MM.1S (cell line): ENCODE measurements at regions not wholly inside any gene's neighbourhood (a gene's known extent, or its start where the extent isn't known, plus 50 kb on each side); places are given as distances from the start of the nearest gene placed in this dataset.

Experiments used
- DNase-seq: peaks from one replicate; pipeline ENCODE4 v3.0.0-alpha.2; 2015
- H2AFZ ChIP-seq: fragments of 300-600 bp; sonication (generic); 2 replicates; pipeline ENCODE4 v1.6.0; 2016; ENCODE audit warnings: antibody characterized with exemption, low read length
- H3F3A ChIP-seq: fragments of 300-600 bp; sonication (generic); 2 replicates; pipeline ENCODE4 v1.6.1; 2016; ENCODE audit warnings: mild to moderate bottlenecking, antibody characterized with exemption, low read length, moderate library complexity, mixed read lengths; ENCODE audit not compliant: insufficient read depth
- H3K27ac ChIP-seq: fragments of 300-600 bp; sonication (generic); 2 replicates; pipeline ENCODE4 v1.5.1; 2016; ENCODE audit warnings: mild to moderate bottlenecking, low read length
- H3K27me3 ChIP-seq: fragments of 300-600 bp; sonication (generic); replicated peaks from 2 replicates; pipeline ENCODE4 v1.6.0; 2016; ENCODE audit warnings: low read length; ENCODE audit not compliant: insufficient read depth
- H3K36me3 ChIP-seq: fragments of 300-600 bp; sonication (generic); replicated peaks from 2 replicates; pipeline ENCODE4 v1.6.1; 2016; ENCODE audit warnings: mild to moderate bottlenecking, low read length, mixed read lengths; ENCODE audit not compliant: insufficient read depth
- H3K4me1 ChIP-seq: fragments of 300-600 bp; sonication (generic); 2 replicates; pipeline ENCODE4 v1.6.1; 2016; ENCODE audit warnings: low read length, mixed read lengths
- H3K4me2 ChIP-seq: fragments of 300-600 bp; sonication (generic); 2 replicates; pipeline ENCODE4 v1.6.0; 2016; ENCODE audit warnings: low read depth, low read length
- H3K4me3 ChIP-seq: fragments of 300-600 bp; sonication (generic); 2 replicates; pipeline ENCODE4 v1.5.1; 2016; ENCODE audit warnings: low read length, mixed read lengths
- H3K79me2 ChIP-seq: fragments of 300-600 bp; sonication (generic); 2 replicates; pipeline ENCODE4 v1.6.1; 2016; ENCODE audit warnings: mixed run types, low read length, mixed read lengths
- H3K9ac ChIP-seq: fragments of 300-600 bp; sonication (generic); 2 replicates; pipeline ENCODE4 v1.6.1; 2016; ENCODE audit warnings: low read length, mixed read lengths
- H3K9me2 ChIP-seq: fragments of 300-600 bp; sonication (generic); replicated peaks from 2 replicates; pipeline ENCODE4 v1.6.1; 2016; ENCODE audit warnings: mild to moderate bottlenecking, low read length, mixed read lengths; ENCODE audit not compliant: insufficient read depth
- H3K9me3 ChIP-seq: fragments of 300-600 bp; sonication (generic); replicated peaks from 2 replicates; pipeline ENCODE4 v1.6.1; 2016; ENCODE audit warnings: mild to moderate bottlenecking, low read length, mixed read lengths; ENCODE audit not compliant: insufficient read depth
- H4K20me1 ChIP-seq: fragments of 300-600 bp; sonication (generic); 2 replicates; pipeline ENCODE4 v1.6.1; 2016; ENCODE audit warnings: mild to moderate bottlenecking, low read length, moderate library complexity, mixed read lengths; ENCODE audit not compliant: insufficient read depth
- CTCF ChIP-seq: fragments of 300-600 bp; sonication (generic); IDR thresholded peaks from 2 replicates; pipeline ENCODE4 v1.5.1; 2016; ENCODE audit warnings: antibody characterized with exemption, low read length, mixed read lengths
- EZH2 ChIP-seq: fragments of 300-600 bp; sonication (generic); optimal IDR thresholded peaks from 2 replicates; pipeline ENCODE3; 2017; ENCODE audit warnings: low read depth, mild to moderate bottlenecking, antibody characterized with exemption, low read length, mixed read lengths
- EZH2phosphoT487 ChIP-seq: fragments of 300-600 bp; sonication (generic); IDR thresholded peaks from 2 replicates; pipeline ENCODE4 v1.6.1; 2018; ENCODE audit warnings: antibody characterized with exemption, low read length

- H3K4me3 ChIP-seq: no peak overlapping the region
- H3F3A ChIP-seq: no peaks in the 10 kb centered on the region
- H3K79me2 ChIP-seq: no peaks in the 10 kb centered on the region
- DNase-seq: no peak
- no peak overlapping the region for H2AFZ ChIP-seq
- TF ChIP-seq EZH2phosphoT487 (no peak), EZH2 (no peak), CTCF (no peak)
- no peak overlapping the region for H3K27ac ChIP-seq
- no peak overlapping the region for H3K9ac ChIP-seq
- no peaks in the 10 kb centered on the region for H3K4me1 ChIP-seq
- H4K20me1 ChIP-seq: no peaks in the 10 kb centered on the region
- H3K4me2 ChIP-seq: no peak overlapping the region
- H3K27me3 ChIP-seq: no peaks in the 10 kb centered on the region
- no peaks in the 10 kb centered on the region for H3K9me2 ChIP-seq
- H3K36me3 ChIP-seq: no peaks in the 10 kb centered on the region
- H3K9me3 ChIP-seq: no peaks in the 10 kb centered on the region
Measured at GRCh38 chr5:124257048-124257447, 489.4 kb downstream of the ZNF608 start.

GRCh38 chr5:124253203-124253810 is 493.1 kb downstream of the ZNF608 start:
- no peaks in the 10 kb centered on the region for H3K4me1 ChIP-seq
- H3K9me3 ChIP-seq: no peaks in the 10 kb centered on the region
- H3K36me3 ChIP-seq: no peaks in the 10 kb centered on the region
- no peak overlapping the region for H3K27ac ChIP-seq
- no peaks in the 10 kb centered on the region for H3K79me2 ChIP-seq
- no peak overlapping the region for H3K4me3 ChIP-seq
- H3K4me2 ChIP-seq: no peak overlapping the region
- H2AFZ ChIP-seq: no peak overlapping the region
- no peaks in the 10 kb centered on the region for H4K20me1 ChIP-seq
- no peaks in the 10 kb centered on the region for H3K9me2 ChIP-seq
- no peaks in the 10 kb centered on the region for H3K27me3 ChIP-seq
- no peak for DNase-seq
- H3K9ac ChIP-seq: no peak overlapping the region
- H3F3A ChIP-seq: no peaks in the 10 kb centered on the region
- TF ChIP-seq CTCF: no peak
- no peak for TF ChIP-seq EZH2

GRCh38 chr5:124252747-124253146 is 493.7 kb downstream of the ZNF608 start:
- H3K36me3 ChIP-seq: no peaks in the 10 kb centered on the region
- no peak for DNase-seq
- no peak overlapping the region for H3K4me3 ChIP-seq
- no peaks in the 10 kb centered on the region for H3F3A ChIP-seq
- H3K9ac ChIP-seq: no peak overlapping the region
- no peak overlapping the region for H3K4me2 ChIP-seq
- no peak overlapping the region for H3K27ac ChIP-seq
- no peaks in the 10 kb centered on the region for H3K27me3 ChIP-seq
- no peaks in the 10 kb centered on the region for H4K20me1 ChIP-seq
- no peaks in the 10 kb centered on the region for H3K9me2 ChIP-seq
- no peak overlapping the region for H2AFZ ChIP-seq
- H3K9me3 ChIP-seq: no peaks in the 10 kb centered on the region
- no peak for TF ChIP-seq EZH2phosphoT487
- no peak for TF ChIP-seq CTCF
- TF ChIP-seq EZH2: no peak
- no peaks in the 10 kb centered on the region for H3K4me1 ChIP-seq
- H3K79me2 ChIP-seq: no peaks in the 10 kb centered on the region
